ENCODE measurements at regions not wholly inside any gene's neighbourhood (a gene's known extent, or its start where the extent isn't known, plus 50 kb on each side); places are given as distances from the start of the nearest gene placed in this dataset.

- no peak overlapping the region for H3K27ac ChIP-seq (ENCODE audit: low read length)
- no peaks in the 10 kb centered on the region for H4K20me1 ChIP-seq (ENCODE audit: insufficient read depth, low read length)
- no peak overlapping the region for H3K4me3 ChIP-seq (ENCODE audit: low read length)
- no peaks in the 10 kb centered on the region for H3K4me1 ChIP-seq (ENCODE audit: low read length)
- no peaks in the 10 kb centered on the region for H3K9me3 ChIP-seq (ENCODE audit: insufficient read depth, low read length)
- H3K36me3 ChIP-seq (replicated peaks; ENCODE audit: low read depth, low read length): no peaks in the 10 kb centered on the region
- no peak overlapping the region for H2AFZ ChIP-seq (ENCODE audit: low read depth, low read length)
- H3K27me3 ChIP-seq (ENCODE audit: low read depth, low read length): 0 out of 2 replicates have a peak, but pooled peaks cover 3% of the 10 kb centered on the region
- no peak overlapping the region for H3K9ac ChIP-seq (ENCODE audit: low read length)
- no peak overlapping the region for H3K4me2 ChIP-seq (ENCODE audit: low read length)
- H3K79me2 ChIP-seq (ENCODE audit: low read length): no peaks in the 10 kb centered on the region
- TF ChIP-seq, protein P1, sequence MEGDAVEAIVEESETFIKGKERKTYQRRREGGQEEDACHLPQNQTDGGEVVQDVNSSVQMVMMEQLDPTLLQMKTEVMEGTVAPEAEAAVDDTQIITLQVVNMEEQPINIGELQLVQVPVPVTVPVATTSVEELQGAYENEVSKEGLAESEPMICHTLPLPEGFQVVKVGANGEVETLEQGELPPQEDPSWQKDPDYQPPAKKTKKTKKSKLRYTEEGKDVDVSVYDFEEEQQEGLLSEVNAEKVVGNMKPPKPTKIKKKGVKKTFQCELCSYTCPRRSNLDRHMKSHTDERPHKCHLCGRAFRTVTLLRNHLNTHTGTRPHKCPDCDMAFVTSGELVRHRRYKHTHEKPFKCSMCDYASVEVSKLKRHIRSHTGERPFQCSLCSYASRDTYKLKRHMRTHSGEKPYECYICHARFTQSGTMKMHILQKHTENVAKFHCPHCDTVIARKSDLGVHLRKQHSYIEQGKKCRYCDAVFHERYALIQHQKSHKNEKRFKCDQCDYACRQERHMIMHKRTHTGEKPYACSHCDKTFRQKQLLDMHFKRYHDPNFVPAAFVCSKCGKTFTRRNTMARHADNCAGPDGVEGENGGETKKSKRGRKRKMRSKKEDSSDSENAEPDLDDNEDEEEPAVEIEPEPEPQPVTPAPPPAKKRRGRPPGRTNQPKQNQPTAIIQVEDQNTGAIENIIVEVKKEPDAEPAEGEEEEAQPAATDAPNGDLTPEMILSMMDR (IDR thresholded peaks at IDR 0.05; ENCODE audit: low read depth, low read length): no peak
- TF ChIP-seq EZH2phosphoT487 (IDR thresholded peaks at IDR 0.05; ENCODE audit: low read depth): no peak
Observed at GRCh38 chr9:120315154-120315553, 264.8 kb downstream of the CDK5RAP2 start.

DNA sequence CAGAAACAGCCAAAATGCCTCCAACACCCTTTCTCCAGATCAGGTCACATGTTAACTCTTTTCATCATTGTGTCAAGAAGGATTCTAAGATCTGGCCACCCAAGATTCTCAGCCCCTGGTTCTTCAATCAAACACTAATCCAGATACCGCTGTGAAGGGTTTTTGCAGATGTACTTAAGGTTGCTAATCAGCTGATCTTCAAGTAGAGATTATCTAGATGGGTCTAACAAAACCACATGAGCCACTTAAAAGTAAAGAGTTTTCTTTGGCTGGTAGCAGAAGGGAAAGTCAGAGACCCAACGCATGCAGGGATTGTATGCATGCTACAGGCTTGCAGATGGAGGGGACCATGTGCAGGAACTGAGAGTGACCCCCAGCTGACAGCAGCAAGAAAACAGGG is 267.9 kb downstream of the CDK5RAP2 start:
- Histone ChIP-seq H3K9me3 (ENCODE audit: insufficient read depth, low read length) (no peaks in the 10 kb centered on the region), H3K27ac (ENCODE audit: low read length) (no peak overlapping the region), H4K20me1 (ENCODE audit: insufficient read depth, low read length) (no peaks in the 10 kb centered on the region), H2AFZ (ENCODE audit: low read depth, low read length) (no peak overlapping the region), H3K4me2 (ENCODE audit: low read length) (no peak overlapping the region), H3K27me3 (ENCODE audit: low read depth, low read length) (0 out of 2 replicates have a peak, but pooled peaks cover 3% of the 10 kb centered on the region), H3K4me3 (ENCODE audit: low read length) (no peak overlapping the region), H3K79me2 (ENCODE audit: low read length) (no peaks in the 10 kb centered on the region), H3K36me3 (replicated peaks; ENCODE audit: low read depth, low read length) (no peaks in the 10 kb centered on the region), H3K4me1 (ENCODE audit: low read length) (no peaks in the 10 kb centered on the region), H3K9ac (ENCODE audit: low read length) (no peak overlapping the region)
- no peak for TF ChIP-seq EZH2phosphoT487 (IDR thresholded peaks at IDR 0.05; ENCODE audit: low read depth)
- TF ChIP-seq, protein P1 (IDR thresholded peaks at IDR 0.05; ENCODE audit: low read depth, low read length): no peak

DNA sequence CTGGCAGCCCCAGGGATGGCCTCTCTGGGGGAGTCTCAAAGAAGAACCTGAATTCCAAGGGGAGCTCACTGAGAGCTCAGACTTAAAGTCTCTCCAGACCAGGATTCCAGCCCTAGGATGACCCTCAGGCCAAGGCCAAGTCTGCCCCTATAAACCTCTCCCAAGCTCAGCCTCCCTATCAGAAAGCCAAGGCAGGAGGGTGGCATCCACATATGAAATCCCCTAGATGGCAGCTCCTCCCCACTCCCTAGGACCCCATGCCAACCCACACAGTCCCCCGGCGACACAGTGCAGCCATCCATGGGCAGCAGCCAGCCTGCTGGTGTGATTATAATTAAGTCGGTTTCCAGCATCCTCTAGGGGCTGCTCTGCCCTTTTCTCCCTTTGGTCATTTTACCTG is 269.9 kb downstream of the CDK5RAP2 start:
- TF ChIP-seq EZH2phosphoT487 (IDR thresholded peaks at IDR 0.05; ENCODE audit: low read depth): no peak
- TF ChIP-seq, protein P1 (IDR thresholded peaks at IDR 0.05; ENCODE audit: low read depth, low read length): no peak
- Histone ChIP-seq H3K27me3 (ENCODE audit: low read depth, low read length) (0 out of 2 replicates have a peak, but pooled peaks cover under 1% of the 10 kb centered on the region), H3K4me2 (ENCODE audit: low read length) (no peak overlapping the region), H3K27ac (ENCODE audit: low read length) (no peak overlapping the region), H2AFZ (ENCODE audit: low read depth, low read length) (no peak overlapping the region), H3K4me3 (ENCODE audit: low read length) (no peak overlapping the region), H4K20me1 (ENCODE audit: insufficient read depth, low read length) (no peaks in the 10 kb centered on the region), H3K9me3 (ENCODE audit: insufficient read depth, low read length) (no peaks in the 10 kb centered on the region), H3K9ac (ENCODE audit: low read length) (no peak overlapping the region), H3K4me1 (ENCODE audit: low read length) (no peaks in the 10 kb centered on the region), H3K36me3 (replicated peaks; ENCODE audit: low read depth, low read length) (no peaks in the 10 kb centered on the region), H3K79me2 (ENCODE audit: low read length) (no peaks in the 10 kb centered on the region)

DNA sequence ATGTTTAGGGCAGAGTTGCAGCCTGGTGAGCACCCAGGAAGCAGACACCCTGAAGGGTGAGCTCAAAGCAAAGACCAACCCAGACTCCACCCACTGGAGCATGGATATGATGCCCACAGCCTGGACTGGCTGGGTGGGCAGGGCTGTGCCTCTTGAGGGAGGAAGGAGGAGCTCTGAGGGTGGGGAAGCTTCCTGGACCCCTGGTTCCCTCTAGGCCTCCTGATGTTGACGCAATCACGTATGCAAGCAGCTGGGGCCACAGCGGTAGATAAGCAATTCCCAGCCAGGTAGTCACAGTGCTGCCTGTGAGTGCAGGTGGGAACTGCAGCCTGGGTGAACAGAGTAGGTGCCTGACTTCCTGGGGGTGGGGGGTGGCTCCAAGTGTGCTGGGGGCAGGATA is 271.5 kb downstream of the CDK5RAP2 start:
- H4K20me1 ChIP-seq (ENCODE audit: insufficient read depth, low read length): no peaks in the 10 kb centered on the region
- no peaks in the 10 kb centered on the region for H3K79me2 ChIP-seq (ENCODE audit: low read length)
- no peak overlapping the region for H2AFZ ChIP-seq (ENCODE audit: low read depth, low read length)
- 0 out of 2 replicates have a peak, but pooled peaks cover under 1% of the 10 kb centered on the region for H3K27me3 ChIP-seq (ENCODE audit: low read depth, low read length)
- H3K9ac ChIP-seq (ENCODE audit: low read length): no peak overlapping the region
- TF ChIP-seq, protein P1 (IDR thresholded peaks at IDR 0.05; ENCODE audit: low read depth, low read length): no peak
- no peak for TF ChIP-seq EZH2phosphoT487 (IDR thresholded peaks at IDR 0.05; ENCODE audit: low read depth)
- H3K27ac ChIP-seq (ENCODE audit: low read length): no peak overlapping the region
- H3K36me3 ChIP-seq (replicated peaks; ENCODE audit: low read depth, low read length): no peaks in the 10 kb centered on the region
- no peak overlapping the region for H3K4me3 ChIP-seq (ENCODE audit: low read length)
- no peaks in the 10 kb centered on the region for H3K4me1 ChIP-seq (ENCODE audit: low read length)
- no peak overlapping the region for H3K4me2 ChIP-seq (ENCODE audit: low read length)
- no peaks in the 10 kb centered on the region for H3K9me3 ChIP-seq (ENCODE audit: insufficient read depth, low read length)

All from OCI-LY3 (cell line).